Bone marrow (tissue), 2 donors: ENCODE measurements at regions not wholly inside any gene's neighbourhood (a gene's known extent, or its start where the extent isn't known, plus 50 kb on each side); places are given as distances from the start of the nearest gene placed in this dataset.
"Not testable (repeated sequence)": the region's sequence is repeated elsewhere in the genome, so short reads cannot be mapped to it uniquely, and the experiment has no call there.

Experiments
- DNase-seq, 2 donors: peaks; one replicate each; lab custom pipeline; 2025; lab: John Stamatoyannopoulos, UW

DNA sequence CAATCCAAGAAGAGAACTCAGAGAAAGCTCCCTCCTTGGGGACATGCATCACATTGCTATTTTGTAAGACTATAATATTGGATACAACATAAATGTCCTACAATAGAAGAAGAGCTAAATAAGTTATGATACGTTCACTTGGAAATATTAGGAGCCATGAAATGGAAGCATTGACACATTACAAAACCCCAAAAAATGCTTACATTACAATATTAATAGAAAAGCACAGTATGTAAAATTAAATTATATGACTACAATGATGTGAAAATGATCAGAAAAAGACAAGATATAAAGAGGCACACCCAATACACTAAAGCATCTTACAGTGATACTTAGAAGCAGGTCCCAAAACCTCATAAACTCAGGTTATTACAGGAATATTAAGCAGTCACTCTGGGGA lies 694.1 kb downstream of the TOX3 start:
- no peak for DNase-seq

DNA sequence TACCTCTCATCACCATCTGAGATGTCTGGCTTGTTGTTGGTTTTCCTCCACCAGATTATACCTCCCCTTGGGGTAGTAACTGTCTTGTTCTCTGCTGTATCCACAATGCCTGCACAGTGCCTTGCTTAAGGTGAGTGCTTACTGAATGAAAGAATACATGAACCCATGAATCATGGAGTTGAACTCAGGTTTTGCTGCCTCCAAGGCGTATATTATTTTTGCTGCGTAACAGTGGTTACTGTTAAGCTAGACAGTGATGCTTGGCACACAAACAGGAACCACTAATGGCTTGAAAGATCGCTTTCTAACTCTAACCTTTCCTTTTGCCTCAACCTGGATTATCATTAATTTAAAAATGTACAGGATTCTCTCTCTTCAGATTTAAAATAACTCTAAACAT lies 695.8 kb downstream of the TOX3 start:
- DNase-seq, result no peak

DNA sequence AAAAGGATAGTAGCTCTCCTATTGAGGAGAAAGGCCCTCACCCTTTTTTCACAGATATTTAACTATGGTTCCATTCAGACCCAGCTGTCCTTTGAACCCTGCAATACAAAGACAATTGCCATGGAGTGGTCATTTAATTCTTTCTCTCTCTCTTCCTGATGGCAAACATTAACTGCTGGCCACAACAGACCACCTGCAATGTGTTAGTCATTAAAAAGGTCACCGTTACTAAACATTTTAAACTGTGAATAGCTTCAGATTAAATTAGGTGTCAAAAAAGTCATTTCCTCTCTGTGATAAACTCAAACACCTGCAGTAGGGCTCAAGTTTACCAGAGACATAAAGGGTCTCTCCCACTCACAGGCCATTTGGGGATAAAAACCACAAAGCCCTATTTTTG lies 697.2 kb downstream of the TOX3 start:
- no peak for DNase-seq

DNA sequence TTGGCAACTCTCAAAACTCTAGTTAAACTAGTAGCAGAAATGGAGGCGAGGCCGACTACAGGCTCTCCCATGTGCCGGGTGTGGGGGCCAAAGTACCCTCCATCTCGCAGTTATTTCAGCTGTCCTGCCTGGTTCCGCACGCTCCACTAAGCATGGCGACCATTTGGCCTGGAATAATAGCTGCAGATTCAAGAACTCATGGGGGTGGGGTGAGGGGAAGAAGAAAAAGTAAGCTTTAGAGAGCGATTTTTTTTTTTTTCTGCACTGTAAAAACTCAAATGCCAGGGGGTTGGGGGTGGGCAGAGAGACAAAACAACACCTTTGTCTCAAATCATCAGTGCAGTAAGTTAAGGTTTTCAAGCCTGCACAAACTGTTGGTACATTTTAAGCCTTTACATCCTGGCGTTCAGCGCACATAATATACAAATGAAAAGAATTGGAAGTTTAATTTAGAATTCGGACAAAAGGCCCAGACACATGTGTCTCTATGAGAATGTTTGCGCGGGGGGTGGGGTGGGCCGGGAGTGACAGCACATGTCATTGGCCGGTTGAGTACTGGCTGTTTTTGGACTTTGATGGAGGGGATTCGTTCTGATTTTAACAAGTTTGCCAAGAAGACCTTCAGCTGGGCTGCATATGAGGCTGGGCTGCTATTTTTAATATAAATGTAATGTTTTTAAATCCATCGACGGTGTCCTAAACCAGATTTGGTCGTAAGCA lies 694.7 kb upstream of the SALL1 start:
- no peak for DNase-seq

- no peak for DNase-seq
These were observed 688.8 kb upstream of the SALL1 start for GRCh38 chr16:51839727-51840462.

DNA sequence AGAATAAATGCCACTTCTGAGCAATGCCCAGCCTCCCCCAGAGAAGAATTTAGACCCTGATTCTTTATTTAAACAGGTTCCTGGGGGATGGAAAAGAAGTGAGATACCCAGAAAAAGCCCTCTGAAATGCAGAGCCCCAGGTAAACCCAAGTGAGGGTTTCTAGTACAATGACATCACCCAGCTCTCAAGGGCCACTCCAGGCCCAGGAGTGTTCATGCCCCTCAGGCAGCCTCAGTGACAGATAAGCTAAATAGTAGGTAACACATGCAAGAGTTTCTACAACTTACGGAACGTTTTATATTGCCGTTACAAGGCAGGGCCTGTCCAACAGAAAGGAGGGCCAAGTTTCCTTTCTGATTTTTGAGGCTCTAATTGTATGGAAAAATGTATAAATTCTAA lies 683.7 kb upstream of the SALL1 start:
- DNase-seq, result no peak

- no peak for DNase-seq
These were observed 683.1 kb upstream of the SALL1 start for GRCh38 chr16:51834133-51834532.

DNA sequence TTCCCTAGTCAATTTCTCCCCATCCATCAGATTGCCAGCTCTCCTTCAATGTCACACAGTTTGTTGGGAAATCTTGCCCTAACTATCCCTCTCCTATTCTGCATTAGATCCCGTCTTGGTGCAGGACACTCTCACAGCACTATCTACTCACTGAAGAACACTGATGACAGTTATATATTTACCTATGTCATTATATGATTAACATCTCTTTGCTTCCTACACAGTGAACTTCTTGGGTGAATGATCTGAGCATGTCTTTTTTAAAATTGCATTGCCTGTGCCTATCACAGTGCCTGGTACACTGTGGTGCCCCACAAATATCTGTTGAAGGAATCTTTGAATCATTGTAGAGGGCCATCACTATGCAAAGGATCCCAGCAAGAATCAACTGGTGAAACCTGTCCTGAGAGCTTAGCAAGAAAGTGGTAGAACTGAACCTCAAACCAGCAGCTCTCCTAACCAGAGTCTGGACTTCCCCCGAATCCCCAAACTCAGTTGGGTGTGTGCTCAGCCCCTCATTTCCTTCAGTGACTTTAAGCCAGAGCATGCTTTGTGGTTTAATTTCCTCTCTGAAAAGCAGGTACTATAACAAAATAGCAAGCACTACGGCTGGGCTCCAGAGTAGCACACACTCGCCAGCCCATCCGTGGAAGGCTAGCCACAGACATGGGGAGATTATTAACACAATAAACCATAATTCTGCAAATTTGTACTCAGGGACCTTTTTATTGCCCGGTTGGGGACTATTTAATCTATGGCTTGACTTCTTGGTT lies 680.7 kb upstream of the SALL1 start:
- no peak for DNase-seq

DNA sequence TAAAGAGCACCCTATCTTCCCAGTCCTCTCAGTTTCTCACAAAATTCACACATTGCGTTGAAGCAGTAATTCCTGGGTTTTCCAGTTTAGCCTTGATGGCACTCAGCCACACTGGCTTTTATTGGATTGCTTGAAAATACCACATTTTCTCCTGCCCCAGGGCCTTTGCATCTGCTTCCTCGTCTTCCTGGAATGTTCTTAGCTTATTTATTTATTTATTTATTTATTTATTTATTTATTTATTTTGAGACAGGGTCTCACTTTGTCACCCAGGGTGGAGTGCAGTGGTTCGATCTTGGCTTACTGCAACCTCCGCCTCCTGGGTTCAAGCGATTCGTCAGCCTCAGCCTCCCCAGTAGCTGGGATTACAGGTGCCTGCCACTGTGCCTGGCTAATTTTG lies 680.0 kb upstream of the SALL1 start:
- DNase-seq, result not testable (repeated sequence)

DNA sequence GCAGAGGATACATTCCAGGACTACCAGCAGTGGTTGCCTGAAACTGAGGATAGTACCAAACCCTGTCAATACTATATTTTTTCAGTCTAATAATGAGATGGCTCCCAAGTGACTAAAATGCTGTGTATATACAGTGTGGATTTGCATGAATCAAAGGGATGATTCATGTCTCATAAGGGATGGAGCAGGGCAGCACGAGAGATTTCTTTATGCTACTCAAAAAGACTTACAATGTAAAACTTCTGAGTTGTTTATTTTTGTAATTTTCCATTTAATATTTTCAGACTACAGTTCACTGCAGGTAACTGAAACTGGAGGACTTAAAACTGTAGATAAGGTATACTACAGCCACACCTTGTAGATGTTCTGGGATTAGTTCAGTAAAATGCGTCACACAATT lies 674.7 kb upstream of the SALL1 start:
- no peak for DNase-seq

- DNase-seq, result no peak
These were observed 671.4 kb upstream of the SALL1 start for GRCh38 chr16:51822471-51822870.

DNA sequence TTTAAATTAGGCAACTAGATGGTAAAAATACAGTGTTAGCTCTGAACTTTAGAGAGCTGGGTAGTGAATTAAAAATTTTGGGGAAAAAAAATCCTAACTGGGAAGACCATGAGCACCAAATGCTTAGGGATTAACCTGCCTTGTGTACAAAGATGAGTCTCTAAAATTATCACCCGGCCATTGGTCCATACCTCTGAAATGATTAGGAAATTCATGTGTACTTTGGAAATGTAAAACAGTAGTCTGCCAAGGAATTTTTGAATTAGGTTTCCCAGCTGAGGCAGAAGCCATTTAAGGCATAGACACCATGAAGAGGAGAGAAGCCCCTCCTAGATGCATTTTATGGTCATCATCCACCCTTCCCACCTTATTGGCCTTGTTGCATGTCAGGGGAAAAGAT lies 670.5 kb upstream of the SALL1 start:
- DNase-seq, result no peak

GRCh38 chr16:51820176-51820575 lies 669.1 kb upstream of the SALL1 start:
- DNase-seq, result no peak

DNA sequence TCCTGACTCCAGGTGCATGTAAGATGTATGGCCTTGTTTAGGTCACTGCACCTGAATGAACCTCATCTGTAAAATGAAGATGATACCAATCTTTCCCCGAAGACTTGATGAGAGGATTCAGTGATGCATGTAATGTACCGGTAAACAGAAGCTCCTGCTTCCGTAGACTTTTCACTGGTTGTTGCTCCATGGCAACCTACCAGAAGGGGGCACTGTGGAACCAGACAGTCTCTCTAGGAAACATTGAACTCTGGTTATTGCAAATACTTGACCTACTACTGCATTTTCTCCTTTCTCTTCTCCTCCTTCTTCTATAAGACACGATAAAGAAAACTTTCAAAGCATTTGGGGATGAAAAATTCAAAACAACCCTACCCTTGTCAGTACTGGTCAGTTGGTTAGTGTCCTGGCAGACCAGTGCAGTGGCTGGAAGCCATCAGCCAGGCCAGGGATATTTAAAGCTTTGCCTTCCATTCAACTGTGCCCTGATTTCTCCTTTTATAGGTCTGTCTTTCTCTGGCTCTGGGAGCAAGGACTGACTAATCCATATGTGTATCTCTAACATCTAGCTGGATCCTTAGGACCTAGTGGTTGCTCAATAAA lies 667.4 kb upstream of the SALL1 start:
- no peak for DNase-seq

GRCh38 chr16:51816929-51817328 lies 665.9 kb upstream of the SALL1 start:
- DNase-seq, result no peak

GRCh38 chr16:51815523-51815922 lies 664.5 kb upstream of the SALL1 start:
- DNase-seq, result no peak

GRCh38 chr16:51814617-51815016 lies 663.5 kb upstream of the SALL1 start:
- DNase-seq, result no peak

DNA sequence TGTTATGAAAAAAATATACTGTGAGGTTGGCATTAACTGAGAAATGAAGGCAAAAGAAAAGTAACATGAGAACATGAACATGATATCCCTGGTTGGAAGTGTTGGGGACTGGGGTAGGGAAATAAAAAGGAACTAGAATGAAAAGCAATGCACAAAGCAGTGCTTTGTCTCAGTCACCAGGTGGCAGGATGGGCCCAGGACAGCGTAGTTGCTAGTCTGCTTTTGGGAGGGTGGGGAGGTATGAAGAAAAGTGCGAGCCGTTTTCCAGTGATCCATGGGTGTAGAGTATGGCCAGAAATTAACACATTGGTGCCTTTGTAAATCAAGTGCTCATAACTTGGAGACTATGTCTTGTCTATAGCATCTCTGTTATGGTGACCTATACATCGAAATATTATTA lies 662.5 kb upstream of the SALL1 start:
- DNase-seq, result no peak

DNA sequence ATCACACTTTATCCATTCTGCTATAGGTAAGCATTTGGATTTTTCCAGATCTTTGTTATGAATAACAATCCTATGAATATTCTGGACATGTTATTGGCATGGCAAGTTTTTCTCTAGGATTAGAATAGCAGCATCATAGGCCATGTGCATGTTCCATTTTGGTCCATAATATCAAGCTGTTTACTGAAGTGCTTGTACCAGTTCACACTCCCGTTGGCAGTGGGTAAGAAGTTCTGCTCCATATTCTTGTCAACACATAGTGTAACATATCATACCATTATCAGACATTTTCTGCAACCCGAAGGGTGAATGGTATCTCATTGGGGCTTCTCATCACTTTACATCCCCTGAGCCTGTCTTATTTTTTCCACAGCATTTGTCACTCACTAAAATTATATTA lies 661.9 kb upstream of the SALL1 start:
- no peak for DNase-seq

DNA sequence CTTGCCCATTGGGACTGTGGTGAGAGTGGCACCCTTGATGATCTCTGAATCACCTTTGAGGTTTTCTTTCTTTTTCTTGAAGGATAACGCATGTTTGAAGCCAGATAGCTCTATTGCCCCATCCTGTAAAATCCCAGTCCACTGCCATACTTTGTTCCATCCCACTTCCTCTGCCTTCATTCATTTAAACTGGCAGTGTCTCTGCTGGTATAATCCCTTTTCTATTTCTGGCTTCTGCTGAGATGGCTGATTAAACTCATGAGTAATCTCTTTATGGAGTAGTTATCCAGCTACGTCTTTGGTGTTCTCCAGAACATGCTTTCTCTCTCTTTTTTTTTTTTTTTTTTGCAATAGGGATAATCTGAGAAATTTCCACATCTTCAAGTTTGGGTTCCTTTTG lies 656.5 kb upstream of the SALL1 start:
- no peak for DNase-seq

DNA sequence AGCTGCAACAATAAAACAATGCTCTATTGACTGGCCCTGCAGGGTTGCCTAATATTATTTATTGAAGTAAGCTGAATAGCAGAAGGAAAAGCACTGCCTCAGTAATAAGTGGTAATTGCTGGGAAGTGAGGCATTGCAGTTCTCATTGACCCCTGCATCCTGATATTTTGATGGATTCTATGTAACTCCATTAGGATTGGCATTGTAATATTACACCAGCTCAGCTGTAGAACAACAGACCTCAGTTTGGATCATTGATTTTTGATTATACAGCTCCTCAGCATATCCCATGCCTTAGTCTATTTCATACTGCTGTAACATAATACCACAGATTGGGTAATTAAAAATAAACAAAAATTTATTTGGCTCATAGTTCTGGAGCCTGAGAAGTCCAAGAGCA lies 650.6 kb upstream of the SALL1 start:
- no peak for DNase-seq

DNA sequence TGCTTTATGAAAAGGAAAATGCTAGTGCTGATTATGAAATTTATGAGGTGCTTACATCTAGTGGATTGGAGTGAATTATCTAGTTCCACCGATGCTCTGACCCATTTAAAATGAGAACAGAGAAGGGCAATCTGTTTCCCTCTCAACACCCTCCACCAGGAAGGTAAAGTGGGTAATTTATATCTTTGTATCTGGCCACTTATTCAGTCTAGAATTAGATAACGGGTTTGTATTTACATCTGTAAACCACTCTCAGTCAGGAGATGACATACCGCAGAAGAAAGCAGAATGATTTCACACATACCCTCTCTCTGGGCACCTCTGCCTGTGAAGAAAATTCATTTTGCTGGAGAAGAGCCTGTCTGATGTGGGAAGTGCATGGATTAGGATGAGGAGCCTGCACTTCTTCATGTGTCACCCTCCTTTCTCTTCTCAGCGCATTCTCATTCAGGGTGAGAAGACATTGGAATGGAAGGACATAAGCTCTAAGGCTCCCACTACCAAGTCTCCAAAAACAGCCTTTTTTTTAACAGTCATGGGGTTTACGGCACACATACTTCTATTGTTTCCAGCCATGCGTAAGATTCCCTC lies 646.7 kb upstream of the SALL1 start:
- DNase-seq, result no peak
